ENCODE measurements at regions not wholly inside any gene's neighbourhood (a gene's known extent, or its start where the extent isn't known, plus 50 kb on each side); places are given as distances from the start of the nearest gene placed in this dataset.

- TF ChIP-seq POLR2AphosphoS5 (IDR thresholded peaks at IDR 0.05) (no peak), CTCF (IDR thresholded peaks at IDR 0.05; ENCODE audit: poor library complexity, severe bottlenecking) (no peak), SMC3 (conservative IDR thresholded peaks at IDR 0.05; ENCODE audit: poor library complexity) (no peak), RAD21 (conservative IDR thresholded peaks at IDR 0.05) (no peak), TAF1 (IDR thresholded peaks at IDR 0.05; ENCODE audit: low read depth) (no peak), EZH2 (IDR thresholded peaks at IDR 0.05; ENCODE audit: borderline replicate concordance, insufficient read depth, low read length, poor library complexity, severe bottlenecking) (no peak), EP300 (conservative IDR thresholded peaks at IDR 0.05; ENCODE audit: poor library complexity, severe bottlenecking) (no peak)
Measured at GRCh38 chr3:1808590-1808989, 290.1 kb upstream of the CNTN4 start.
